RWPE1 (cell line): ENCODE measurements at regions not wholly inside any gene's neighbourhood (a gene's known extent, or its start where the extent isn't known, plus 50 kb on each side); places are given as distances from the start of the nearest gene placed in this dataset.

Experiments used
- CTCF ChIA-PET: fragments of 350-600 bp; sonication (Branson Sonifier 250); formaldehyde crosslinking; extraction: SDS; loops from one replicate; lab custom pipeline; 2021; lab: Yijun Ruan, JAX
- POLR2A ChIA-PET: fragments of 400-600 bp; formaldehyde crosslinking; extraction: SDS; loops from one replicate; lab custom pipeline; 2020; ENCODE audit warnings: antibody characterized with exemption; ENCODE audit not compliant: low non-redundant PET; lab: Yijun Ruan, JAX
- DNase-seq: peaks from one replicate; pipeline ENCODE4 v3.0.0; 2012; ENCODE audit warnings: low spot score
- H3K27ac ChIP-seq: fragments of 450-650 bp; 2 replicates; pipeline ENCODE4 v1.5.1; 2017
- TF ChIP-seq, protein P1 (sequence below): fragments of 450-650 bp; conservative IDR thresholded peaks from 2 replicates; pipeline ENCODE4 v1.5.1; 2017; ENCODE audit warnings: low read depth, mild to moderate bottlenecking

GRCh38 chr3:181561139-181562031, 150.3 kb upstream of the SOX2 start:
- CTCF ChIA-PET: no interaction called here
- H3K27ac ChIP-seq: no peak overlapping the region
- no peak for DNase-seq

GRCh38 chr3:181558870-181559269, 152.9 kb upstream of the SOX2 start:
- DNase-seq: no peak
- H3K27ac ChIP-seq: no peak overlapping the region
- TF ChIP-seq, protein P1, sequence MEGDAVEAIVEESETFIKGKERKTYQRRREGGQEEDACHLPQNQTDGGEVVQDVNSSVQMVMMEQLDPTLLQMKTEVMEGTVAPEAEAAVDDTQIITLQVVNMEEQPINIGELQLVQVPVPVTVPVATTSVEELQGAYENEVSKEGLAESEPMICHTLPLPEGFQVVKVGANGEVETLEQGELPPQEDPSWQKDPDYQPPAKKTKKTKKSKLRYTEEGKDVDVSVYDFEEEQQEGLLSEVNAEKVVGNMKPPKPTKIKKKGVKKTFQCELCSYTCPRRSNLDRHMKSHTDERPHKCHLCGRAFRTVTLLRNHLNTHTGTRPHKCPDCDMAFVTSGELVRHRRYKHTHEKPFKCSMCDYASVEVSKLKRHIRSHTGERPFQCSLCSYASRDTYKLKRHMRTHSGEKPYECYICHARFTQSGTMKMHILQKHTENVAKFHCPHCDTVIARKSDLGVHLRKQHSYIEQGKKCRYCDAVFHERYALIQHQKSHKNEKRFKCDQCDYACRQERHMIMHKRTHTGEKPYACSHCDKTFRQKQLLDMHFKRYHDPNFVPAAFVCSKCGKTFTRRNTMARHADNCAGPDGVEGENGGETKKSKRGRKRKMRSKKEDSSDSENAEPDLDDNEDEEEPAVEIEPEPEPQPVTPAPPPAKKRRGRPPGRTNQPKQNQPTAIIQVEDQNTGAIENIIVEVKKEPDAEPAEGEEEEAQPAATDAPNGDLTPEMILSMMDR: no peak
- ChIA-PET POLR2A (no interaction called here), CTCF (no interaction called here)

More at GRCh38 chr3:181561139-181562031, 150.3 kb upstream of the SOX2 start:
- TF ChIP-seq, protein P1: no peak
- POLR2A ChIA-PET: no interaction called here

DNA sequence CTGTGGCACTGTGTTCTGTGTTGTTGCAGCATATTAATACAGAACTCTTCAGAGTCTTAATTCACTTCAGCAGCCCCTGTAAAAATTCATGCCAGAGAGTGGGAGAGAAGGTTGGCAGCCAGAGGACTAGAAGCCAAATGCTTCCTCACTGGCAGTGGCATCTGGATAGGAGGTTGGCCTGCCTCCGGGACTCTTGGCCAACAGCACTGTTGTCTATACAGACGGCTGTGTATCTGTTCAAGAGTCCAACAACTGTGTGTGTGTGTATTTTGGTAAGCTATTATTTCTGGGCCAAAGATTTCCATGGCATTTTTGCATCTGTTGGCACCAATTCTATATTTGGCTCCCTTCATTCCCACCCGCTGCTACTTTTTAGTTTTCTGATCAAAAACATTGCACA, 156.0 kb upstream of the SOX2 start:
- TF ChIP-seq, protein P1: no peak
- DNase-seq: no peak
- ChIA-PET CTCF (no interaction called here), POLR2A (no interaction called here)
- no peak overlapping the region for H3K27ac ChIP-seq

GRCh38 chr3:181554233-181554765, 157.4 kb upstream of the SOX2 start:
- ChIA-PET CTCF (no interaction called here), POLR2A (no interaction called here)

DNA sequence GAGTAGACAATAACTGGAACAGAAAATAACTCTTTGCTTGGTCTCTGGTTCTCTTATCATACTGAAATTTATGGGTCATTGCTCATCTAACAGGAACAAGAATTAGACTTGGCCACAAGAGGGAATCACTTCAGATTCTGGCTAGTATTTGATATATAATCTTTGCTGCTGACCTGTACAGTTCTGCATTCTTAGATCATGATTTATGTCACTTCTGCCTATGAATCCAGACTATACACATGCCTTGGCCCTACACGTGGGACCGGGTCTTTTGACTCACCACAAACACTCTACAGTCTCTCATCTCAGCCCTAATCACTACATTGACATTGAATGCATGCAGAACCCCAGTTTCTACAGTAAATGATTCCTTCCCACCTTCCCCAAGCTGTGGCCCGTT, 162.5 kb upstream of the SOX2 start:
- ChIA-PET CTCF (no interaction called here), POLR2A (no interaction called here)
- TF ChIP-seq, protein P1: no peak
- no peak for DNase-seq
- no peak overlapping the region for H3K27ac ChIP-seq

More at GRCh38 chr3:181554233-181554765, 157.4 kb upstream of the SOX2 start:
- TF ChIP-seq, protein P1: no peak
- no peak overlapping the region for H3K27ac ChIP-seq
- DNase-seq: peak; percentile 20

GRCh38 chr3:181541414-181541813, 170.3 kb upstream of the SOX2 start:
- DNase-seq: peak; percentile 8
- POLR2A ChIA-PET: no interaction called here
- TF ChIP-seq, protein P1: no peak
- CTCF ChIA-PET: no interaction called here
- H3K27ac ChIP-seq: no peak overlapping the region
